MCF 10A (cell line): ENCODE measurements at regions not wholly inside any gene's neighbourhood (a gene's known extent, or its start where the extent isn't known, plus 50 kb on each side); places are given as distances from the start of the nearest gene placed in this dataset.

ENCODE experiments used
- BruUV-seq: library from RNA; stranded (reverse); fragments of 400-500 nt; replicated peaks from 2 replicates; lab custom pipeline; 2021; lab: Mats Ljungman, UMichigan
- CTCF ChIA-PET: fragments of 300-600 bp; sonication (Branson Sonifier 250); formaldehyde crosslinking; extraction: SDS; loops from one replicate; lab custom pipeline; 2021; ENCODE audit warnings: antibody characterized with exemption, inconsistent platforms; lab: Yijun Ruan, JAX
- POLR2A ChIA-PET: fragments of 300-600, 350-650 bp; sonication (Branson Sonifier 250); formaldehyde crosslinking; extraction: SDS; loops from one replicate; lab custom pipeline; 2020; ENCODE audit warnings: antibody characterized with exemption, inconsistent platforms; lab: Yijun Ruan, JAX
- DNase-seq: peaks from one replicate; pipeline ENCODE4 v3.0.0-alpha.2; 2018; ENCODE audit not compliant: unreplicated experiment
- H3K27ac Mint-ChIP-seq: one replicate; pipeline ENCODE4 v1.8.0; 2022; ENCODE audit warnings: mild to moderate bottlenecking, low read depth, mixed read lengths; ENCODE audit not compliant: unreplicated experiment
- H3K27me3 Mint-ChIP-seq: one replicate; pipeline ENCODE4 v1.8.0; 2022; ENCODE audit warnings: mixed read lengths; ENCODE audit not compliant: insufficient read depth, unreplicated experiment
- H3K36me3 Mint-ChIP-seq: one replicate; pipeline ENCODE4 v1.8.0; 2022; ENCODE audit warnings: mild to moderate bottlenecking, moderate library complexity, mixed read lengths; ENCODE audit not compliant: insufficient read depth, unreplicated experiment
- H3K4me1 Mint-ChIP-seq: one replicate; pipeline ENCODE4 v1.8.0; 2022; ENCODE audit warnings: mixed read lengths; ENCODE audit not compliant: insufficient read depth, unreplicated experiment
- H3K4me3 Mint-ChIP-seq: one replicate; pipeline ENCODE4 v1.8.0; 2022; ENCODE audit warnings: mild to moderate bottlenecking, moderate library complexity, mixed read lengths; ENCODE audit not compliant: unreplicated experiment
- H3K9me3 Mint-ChIP-seq: one replicate; pipeline ENCODE4 v1.8.0; 2022; ENCODE audit warnings: mixed read lengths; ENCODE audit not compliant: unreplicated experiment
- intact Hi-C: fragments of 100-400 bp; cut with micrococcal nuclease; formaldehyde crosslinking; loops from 2 replicates; pipeline ENCODE4 v1.14.1; 2022
- TF ChIP-seq, protein P1 (sequence below): fragments of 200-600 bp; IDR thresholded peaks from one replicate; pipeline ENCODE4 v1.8.0; 2022; ENCODE audit warnings: antibody characterized with exemption, mild to moderate bottlenecking; ENCODE audit not compliant: unreplicated experiment

DNA sequence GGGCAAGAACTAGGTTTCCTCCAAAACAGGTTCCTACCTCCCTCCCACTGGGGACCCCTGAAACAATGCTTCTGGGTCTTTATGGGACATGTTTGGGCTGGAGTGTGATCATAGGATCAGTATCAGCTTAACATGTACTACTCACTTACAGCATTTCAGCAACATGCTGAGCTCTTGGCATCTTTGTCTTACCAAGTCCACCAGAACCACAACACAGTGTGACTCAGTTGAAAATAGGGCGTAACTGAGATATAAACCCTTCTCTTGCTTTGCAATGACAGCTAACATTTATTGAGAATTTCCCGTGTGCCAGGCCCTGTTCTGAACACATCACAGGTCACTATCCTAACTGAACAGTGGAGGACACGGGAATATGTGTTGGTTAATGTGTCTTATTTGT is 218.5 kb upstream of the LNX1 start:
- TF ChIP-seq, protein P1, sequence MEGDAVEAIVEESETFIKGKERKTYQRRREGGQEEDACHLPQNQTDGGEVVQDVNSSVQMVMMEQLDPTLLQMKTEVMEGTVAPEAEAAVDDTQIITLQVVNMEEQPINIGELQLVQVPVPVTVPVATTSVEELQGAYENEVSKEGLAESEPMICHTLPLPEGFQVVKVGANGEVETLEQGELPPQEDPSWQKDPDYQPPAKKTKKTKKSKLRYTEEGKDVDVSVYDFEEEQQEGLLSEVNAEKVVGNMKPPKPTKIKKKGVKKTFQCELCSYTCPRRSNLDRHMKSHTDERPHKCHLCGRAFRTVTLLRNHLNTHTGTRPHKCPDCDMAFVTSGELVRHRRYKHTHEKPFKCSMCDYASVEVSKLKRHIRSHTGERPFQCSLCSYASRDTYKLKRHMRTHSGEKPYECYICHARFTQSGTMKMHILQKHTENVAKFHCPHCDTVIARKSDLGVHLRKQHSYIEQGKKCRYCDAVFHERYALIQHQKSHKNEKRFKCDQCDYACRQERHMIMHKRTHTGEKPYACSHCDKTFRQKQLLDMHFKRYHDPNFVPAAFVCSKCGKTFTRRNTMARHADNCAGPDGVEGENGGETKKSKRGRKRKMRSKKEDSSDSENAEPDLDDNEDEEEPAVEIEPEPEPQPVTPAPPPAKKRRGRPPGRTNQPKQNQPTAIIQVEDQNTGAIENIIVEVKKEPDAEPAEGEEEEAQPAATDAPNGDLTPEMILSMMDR = no peak
- ChIA-PET POLR2A (interaction anchor here (0.6 to 1.2 kb wide), 3 partner anchors 11 to 21 kb away, joined by 3 to 4 read pairs (median 3); no protein-coding TSS in a partner anchor), CTCF (interaction anchor here (0.6 to 0.9 kb wide), 2 partner anchors 32 to 550 kb away, joined by 3 read pairs; no protein-coding TSS in a partner anchor)
- no peaks in the 10 kb centered on the region for H3K9me3 Mint-ChIP-seq
- no peaks in the 10 kb centered on the region for H3K4me1 Mint-ChIP-seq
- no TSS peak for BruUV-seq
- H3K4me3 Mint-ChIP-seq = no peak overlapping the region
- H3K36me3 Mint-ChIP-seq = no peaks in the 10 kb centered on the region
- no peak overlapping the region for H3K27ac Mint-ChIP-seq
- intact Hi-C loops = no loop called here
- no peak for DNase-seq
- no peaks in the 10 kb centered on the region for H3K27me3 Mint-ChIP-seq

DNA sequence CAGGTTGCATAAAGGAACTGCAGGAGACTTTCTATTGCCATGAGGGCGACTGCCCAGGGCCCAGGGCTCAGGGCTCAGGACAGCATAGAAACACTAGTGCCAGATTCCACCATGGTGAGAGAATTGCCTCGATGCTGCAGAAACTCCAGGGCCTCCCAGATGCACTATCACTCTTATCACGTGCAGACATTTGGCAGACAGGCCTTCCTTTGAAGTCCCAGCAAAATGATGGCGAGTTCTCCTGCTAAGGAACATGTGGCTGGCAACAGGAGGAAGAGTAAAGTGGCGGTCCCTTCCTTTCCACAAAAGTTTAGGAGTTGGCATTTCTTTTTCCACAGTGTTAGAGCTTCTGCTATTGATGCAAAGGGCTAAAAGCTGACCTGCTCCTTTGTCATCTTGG is 214.0 kb upstream of the LNX1 start:
- BruUV-seq = no TSS peak
- intact Hi-C loops = loop anchor here (2.0 kb wide), 2 partner anchors 98 to 298 kb away; no protein-coding TSS in a partner anchor
- ChIA-PET POLR2A (no interaction called here), CTCF (interaction anchor here (0.6 to 1.7 kb wide), 8 partner anchors 9 to 1611 kb away, joined by 3 to 5 read pairs (median 4); no protein-coding TSS in a partner anchor)
- Mint-ChIP-seq H3K27ac (no peak overlapping the region), H3K27me3 (no peaks in the 10 kb centered on the region), H3K4me3 (no peak overlapping the region), H3K9me3 (no peaks in the 10 kb centered on the region), H3K4me1 (no peaks in the 10 kb centered on the region), H3K36me3 (no peaks in the 10 kb centered on the region)
- no peak for DNase-seq
- TF ChIP-seq, protein P1 = no peak

DNA sequence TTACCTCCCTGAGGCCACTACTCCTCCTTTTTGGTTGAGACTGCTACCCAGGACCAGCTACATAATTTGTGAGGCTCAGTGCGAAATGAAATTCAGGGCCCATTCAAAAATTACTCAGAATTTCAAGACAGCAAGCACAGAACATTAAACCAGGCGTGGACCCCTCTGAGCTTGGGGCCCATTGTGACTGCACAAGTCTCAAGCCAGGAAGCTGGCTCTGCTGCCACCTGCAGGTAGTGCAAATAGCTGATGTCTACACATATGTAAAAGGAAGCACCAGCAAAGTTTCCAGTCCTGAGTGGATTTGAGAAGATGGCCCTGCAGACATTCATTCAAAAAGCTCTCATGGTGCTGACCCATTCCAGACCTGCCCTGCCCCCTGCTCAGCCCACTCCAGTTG is 213.4 kb upstream of the LNX1 start:
- ChIA-PET POLR2A (no interaction called here), CTCF (interaction anchor here (0.9 to 1.7 kb wide), 10 partner anchors 9 to 314 kb away, joined by 3 to 6 read pairs (median 5); no protein-coding TSS in a partner anchor)
- intact Hi-C loops = loop anchor here (2.0 kb wide), 2 partner anchors 98 to 298 kb away; no protein-coding TSS in a partner anchor
- no peak overlapping the region for H3K4me3 Mint-ChIP-seq
- no TSS peak for BruUV-seq
- DNase-seq = peak; percentile 55
- H3K36me3 Mint-ChIP-seq = no peaks in the 10 kb centered on the region
- TF ChIP-seq, protein P1 = peak; percentile 43
- no peak overlapping the region for H3K27ac Mint-ChIP-seq
- no peaks in the 10 kb centered on the region for H3K27me3 Mint-ChIP-seq
- H3K4me1 Mint-ChIP-seq = no peaks in the 10 kb centered on the region
- no peaks in the 10 kb centered on the region for H3K9me3 Mint-ChIP-seq

DNA sequence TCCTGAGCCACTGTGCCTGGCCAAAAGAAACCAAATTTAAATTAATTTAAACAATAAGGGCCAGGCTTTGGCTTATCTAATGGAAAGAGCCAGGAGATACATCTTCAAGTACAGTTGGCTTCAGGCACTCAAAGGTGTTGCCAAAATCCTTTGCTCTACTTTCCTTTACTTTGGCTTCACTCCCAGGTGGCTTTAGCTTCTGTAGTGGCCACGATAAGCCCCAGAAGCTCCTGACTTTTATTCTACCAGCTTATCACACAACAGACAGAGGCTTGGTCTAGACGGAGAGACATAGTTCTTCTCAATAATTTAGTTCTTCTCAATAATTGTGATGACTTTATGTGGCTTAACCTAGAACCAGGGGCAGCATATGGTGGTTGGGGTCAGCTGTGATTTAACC is 211.2 kb upstream of the LNX1 start:
- H3K9me3 Mint-ChIP-seq = no peaks in the 10 kb centered on the region
- no peak for DNase-seq
- ChIA-PET POLR2A (interaction anchor here (1.1 kb wide), 1 partner anchor 261 kb away, joined by 4 read pairs; no protein-coding TSS in a partner anchor), CTCF (interaction anchor here (0.5 to 1.1 kb wide), 4 partner anchors 18 to 313 kb away, joined by 3 read pairs; no protein-coding TSS in a partner anchor)
- no peaks in the 10 kb centered on the region for H3K27me3 Mint-ChIP-seq
- TF ChIP-seq, protein P1 = no peak
- no peaks in the 10 kb centered on the region for H3K36me3 Mint-ChIP-seq
- BruUV-seq = no TSS peak
- H3K4me3 Mint-ChIP-seq = no peak overlapping the region
- H3K27ac Mint-ChIP-seq = no peak overlapping the region
- no peaks in the 10 kb centered on the region for H3K4me1 Mint-ChIP-seq
- intact Hi-C loops = no loop called here
